Retinal pigment epithelial cell (primary cell): ENCODE measurements at regions not wholly inside any gene's neighbourhood (a gene's known extent, or its start where the extent isn't known, plus 50 kb on each side); places are given as distances from the start of the nearest gene placed in this dataset.

ENCODE experiments used
- DNase-seq: peaks from one replicate; pipeline ENCODE4 v3.0.0-alpha.2; 2010; ENCODE audit warnings: low read depth
- H3K4me3 ChIP-seq: 2 replicates; pipeline ENCODE4 v1.5.1; 2011; ENCODE audit warnings: mild to moderate bottlenecking, low read length, control low read depth, moderate library complexity
- TF ChIP-seq, protein P1 (sequence below): conservative IDR thresholded peaks from 2 replicates; pipeline ENCODE4 v1.5.1; 2011; ENCODE audit warnings: low read depth, low read length, control low read depth, inconsistent platforms

DNA sequence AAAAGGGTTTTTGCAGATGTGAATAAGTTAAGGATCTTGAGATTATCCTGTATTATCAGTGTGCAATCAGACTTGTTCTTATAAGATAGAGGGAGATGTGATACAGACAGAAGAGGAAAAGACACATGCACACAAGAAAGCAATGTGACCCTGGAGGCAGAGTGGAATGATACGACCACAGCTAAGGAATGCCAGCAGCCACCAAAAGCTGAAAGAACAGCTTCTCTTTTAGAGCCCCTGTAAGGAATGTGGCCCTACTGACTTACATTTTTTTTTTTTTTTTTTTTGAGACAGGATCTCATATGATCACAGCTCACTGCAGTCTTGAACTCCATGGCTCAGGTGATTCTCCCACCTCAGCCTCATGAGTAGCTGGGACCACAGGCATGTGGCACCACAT, 62.3 kb upstream of the CNTNAP4 start:
- DNase-seq: no peak
- no peak overlapping the region for H3K4me3 ChIP-seq
- TF ChIP-seq, protein P1, sequence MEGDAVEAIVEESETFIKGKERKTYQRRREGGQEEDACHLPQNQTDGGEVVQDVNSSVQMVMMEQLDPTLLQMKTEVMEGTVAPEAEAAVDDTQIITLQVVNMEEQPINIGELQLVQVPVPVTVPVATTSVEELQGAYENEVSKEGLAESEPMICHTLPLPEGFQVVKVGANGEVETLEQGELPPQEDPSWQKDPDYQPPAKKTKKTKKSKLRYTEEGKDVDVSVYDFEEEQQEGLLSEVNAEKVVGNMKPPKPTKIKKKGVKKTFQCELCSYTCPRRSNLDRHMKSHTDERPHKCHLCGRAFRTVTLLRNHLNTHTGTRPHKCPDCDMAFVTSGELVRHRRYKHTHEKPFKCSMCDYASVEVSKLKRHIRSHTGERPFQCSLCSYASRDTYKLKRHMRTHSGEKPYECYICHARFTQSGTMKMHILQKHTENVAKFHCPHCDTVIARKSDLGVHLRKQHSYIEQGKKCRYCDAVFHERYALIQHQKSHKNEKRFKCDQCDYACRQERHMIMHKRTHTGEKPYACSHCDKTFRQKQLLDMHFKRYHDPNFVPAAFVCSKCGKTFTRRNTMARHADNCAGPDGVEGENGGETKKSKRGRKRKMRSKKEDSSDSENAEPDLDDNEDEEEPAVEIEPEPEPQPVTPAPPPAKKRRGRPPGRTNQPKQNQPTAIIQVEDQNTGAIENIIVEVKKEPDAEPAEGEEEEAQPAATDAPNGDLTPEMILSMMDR: no peak

DNA sequence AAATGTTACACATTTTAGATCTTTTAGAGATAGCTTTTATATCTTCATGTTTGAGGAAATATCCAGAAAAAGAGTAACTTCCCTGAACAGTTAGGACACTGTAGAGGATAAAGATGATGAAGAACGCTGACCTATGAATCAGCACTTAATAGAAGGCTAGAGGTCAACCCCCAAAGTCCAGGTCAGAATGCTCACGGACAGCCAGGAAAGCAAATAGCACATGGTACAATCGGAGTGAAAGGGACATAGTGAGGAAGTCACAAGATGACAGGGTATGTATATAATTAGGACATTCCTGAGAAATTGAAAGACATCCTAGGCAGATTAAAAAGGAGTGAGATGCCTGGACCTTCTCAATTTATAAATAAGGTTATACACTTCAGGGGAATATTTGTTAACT, 55.1 kb upstream of the CNTNAP4 start:
- H3K4me3 ChIP-seq: no peak overlapping the region
- no peak for DNase-seq
- TF ChIP-seq, protein P1: no peak

DNA sequence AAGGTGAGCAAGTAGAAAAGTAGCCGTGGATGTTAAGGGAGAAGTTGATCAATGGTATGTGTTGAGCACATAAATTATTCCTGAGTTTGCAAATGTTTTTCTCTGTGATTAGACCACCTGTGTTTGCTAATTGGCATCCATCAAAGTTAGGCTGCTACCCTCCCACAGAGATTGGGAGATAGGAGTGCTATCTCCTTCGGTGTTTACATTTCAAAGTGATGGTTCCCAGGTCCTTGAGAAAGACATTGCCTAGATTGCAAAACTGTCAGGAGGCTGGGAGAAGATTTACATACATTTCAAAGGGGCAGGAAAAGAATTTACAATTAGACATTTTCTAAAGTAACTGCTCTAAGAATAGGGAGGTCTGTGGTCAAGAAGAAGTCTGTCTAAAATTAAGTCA, 54.3 kb upstream of the CNTNAP4 start:
- TF ChIP-seq, protein P1: no peak
- H3K4me3 ChIP-seq: no peak overlapping the region
- no peak for DNase-seq

DNA sequence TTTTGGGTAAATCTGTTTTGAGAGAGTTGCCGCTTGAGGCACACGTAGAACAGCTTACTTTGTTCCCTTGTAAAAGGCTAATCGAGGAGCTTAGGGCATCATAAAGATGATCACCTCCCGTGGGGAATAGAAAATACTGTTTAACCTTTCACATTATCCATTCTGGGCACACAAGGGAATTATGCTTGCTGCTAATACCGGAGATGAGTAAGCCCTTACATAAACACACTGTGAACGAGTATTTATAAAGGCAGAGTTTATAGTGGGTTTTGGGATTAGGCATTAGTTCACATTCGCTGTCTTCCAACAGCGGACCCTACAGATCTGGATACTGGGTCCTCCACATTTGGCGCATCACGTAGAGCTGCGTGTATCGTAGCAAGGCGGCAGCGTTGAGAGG, 51.2 kb upstream of the CNTNAP4 start:
- H3K4me3 ChIP-seq: no peak overlapping the region
- DNase-seq: no peak
- TF ChIP-seq, protein P1: no peak

- no peak overlapping the region for H3K4me3 ChIP-seq
- no peak for DNase-seq
- TF ChIP-seq, protein P1: no peak
These were observed 50.7 kb upstream of the CNTNAP4 start for GRCh38 chr16:76226481-76226880.
